ENCODE measurements at regions not wholly inside any gene's neighbourhood (a gene's known extent, or its start where the extent isn't known, plus 50 kb on each side); places are given as distances from the start of the nearest gene placed in this dataset.

GRCh38 chr5:19247302-19247701 is 740.7 kb downstream of the CDH18 start:
- no peak for DNase-seq (ENCODE audit: low read depth)
- no peak overlapping the region for H3K4me3 ChIP-seq (ENCODE audit: low read depth, low read length)
- no peak for TF ChIP-seq CTCF (IDR thresholded peaks at IDR 0.05; ENCODE audit: low read depth, low read length, missing control alignments)

- TF ChIP-seq CTCF (IDR thresholded peaks at IDR 0.05; ENCODE audit: low read depth, low read length, missing control alignments) = no peak
- no peak for DNase-seq (ENCODE audit: low read depth)
- H3K4me3 ChIP-seq (ENCODE audit: low read depth, low read length) = no peak overlapping the region
These were observed 732.0 kb downstream of the CDH18 start for GRCh38 chr5:19256036-19256435.

- TF ChIP-seq CTCF (IDR thresholded peaks at IDR 0.05; ENCODE audit: low read depth, low read length, missing control alignments) = no peak
- no peak for DNase-seq (ENCODE audit: low read depth)
- H3K4me3 ChIP-seq (ENCODE audit: low read depth, low read length) = no peak overlapping the region
These were observed 729.3 kb downstream of the CDH18 start for GRCh38 chr5:19258686-19259085.

- H3K4me3 ChIP-seq (ENCODE audit: low read depth, low read length) = no peak overlapping the region
- DNase-seq (ENCODE audit: low read depth) = no peak
- TF ChIP-seq CTCF (IDR thresholded peaks at IDR 0.05; ENCODE audit: low read depth, low read length, missing control alignments) = no peak
These were observed 726.1 kb downstream of the CDH18 start for GRCh38 chr5:19261879-19262278.

GRCh38 chr5:19264821-19265220 is 723.2 kb downstream of the CDH18 start:
- TF ChIP-seq CTCF (IDR thresholded peaks at IDR 0.05; ENCODE audit: low read depth, low read length, missing control alignments) = no peak
- no peak overlapping the region for H3K4me3 ChIP-seq (ENCODE audit: low read depth, low read length)
- no peak for DNase-seq (ENCODE audit: low read depth)

GRCh38 chr5:19266791-19267190 is 721.2 kb downstream of the CDH18 start:
- H3K4me3 ChIP-seq (ENCODE audit: low read depth, low read length) = no peak overlapping the region
- TF ChIP-seq CTCF (IDR thresholded peaks at IDR 0.05; ENCODE audit: low read depth, low read length, missing control alignments) = no peak

GRCh38 chr5:19270153-19270552 is 717.8 kb downstream of the CDH18 start:
- no peak overlapping the region for H3K4me3 ChIP-seq (ENCODE audit: low read depth, low read length)
- TF ChIP-seq CTCF (IDR thresholded peaks at IDR 0.05; ENCODE audit: low read depth, low read length, missing control alignments) = no peak
- DNase-seq (ENCODE audit: low read depth) = no peak

More at GRCh38 chr5:19266791-19267190, 721.2 kb downstream of the CDH18 start:
- DNase-seq (ENCODE audit: low read depth) = no peak

Measured in GM12864 (cell line).